ENCODE measurements at regions not wholly inside any gene's neighbourhood (a gene's known extent, or its start where the extent isn't known, plus 50 kb on each side); places are given as distances from the start of the nearest gene placed in this dataset.

DNA sequence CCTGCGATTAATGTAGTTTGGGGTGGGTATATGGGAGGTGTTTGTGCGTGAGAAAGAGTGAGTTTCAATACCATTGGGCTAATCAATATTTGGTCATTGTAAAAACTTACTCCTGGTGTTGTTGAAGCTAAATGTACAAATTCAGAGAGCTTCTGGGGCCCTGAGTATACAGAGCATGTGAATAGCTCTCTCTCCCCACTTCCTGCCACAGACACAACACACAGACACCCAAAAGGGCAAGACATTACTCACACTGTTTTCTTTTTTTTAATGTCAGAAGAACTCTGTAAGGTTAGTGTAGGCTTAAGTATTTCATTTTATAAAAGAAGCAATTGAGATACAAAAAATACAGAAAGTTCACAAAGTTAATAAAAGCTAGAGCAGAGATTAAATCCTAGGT is 151.3 kb upstream of the KCNIP4 start:
- no peak for DNase-seq

DNA sequence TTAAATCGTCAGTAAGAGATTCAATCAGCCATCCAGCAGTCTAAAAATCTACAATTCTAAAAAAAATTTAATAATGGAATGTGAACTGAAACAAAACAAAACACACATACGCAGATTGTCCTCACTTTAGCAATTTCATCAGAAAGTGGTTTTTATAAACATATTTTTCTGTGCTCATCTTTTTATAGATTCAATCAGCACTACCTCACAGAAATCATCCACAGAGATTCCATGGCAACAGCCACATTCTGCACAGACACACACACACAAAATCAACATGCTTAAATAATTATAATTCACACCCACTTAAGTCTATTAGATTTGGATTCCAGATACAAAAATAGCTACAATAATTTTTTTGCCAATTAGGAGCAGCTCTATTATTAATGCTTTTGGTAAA is 149.0 kb upstream of the KCNIP4 start:
- DNase-seq = no peak

DNA sequence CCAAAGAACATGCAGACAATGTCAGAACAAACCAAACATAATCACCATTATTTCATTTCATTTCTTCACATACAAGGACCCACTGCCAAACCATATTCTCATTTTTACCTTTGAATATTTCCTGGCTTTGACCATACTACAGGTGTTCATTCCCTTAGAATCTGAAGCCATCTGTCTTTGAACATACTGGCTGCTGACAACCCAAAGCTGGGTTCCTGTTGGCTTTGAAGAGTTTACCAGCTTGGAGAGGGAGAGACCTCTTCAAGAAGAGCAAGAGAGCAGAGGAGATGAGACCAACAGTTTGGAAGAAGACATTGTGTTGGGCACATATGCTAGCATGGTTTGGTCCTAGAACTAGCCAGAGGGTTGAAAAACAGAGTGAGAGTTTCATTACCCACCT is 145.6 kb upstream of the KCNIP4 start:
- DNase-seq = no peak

DNA sequence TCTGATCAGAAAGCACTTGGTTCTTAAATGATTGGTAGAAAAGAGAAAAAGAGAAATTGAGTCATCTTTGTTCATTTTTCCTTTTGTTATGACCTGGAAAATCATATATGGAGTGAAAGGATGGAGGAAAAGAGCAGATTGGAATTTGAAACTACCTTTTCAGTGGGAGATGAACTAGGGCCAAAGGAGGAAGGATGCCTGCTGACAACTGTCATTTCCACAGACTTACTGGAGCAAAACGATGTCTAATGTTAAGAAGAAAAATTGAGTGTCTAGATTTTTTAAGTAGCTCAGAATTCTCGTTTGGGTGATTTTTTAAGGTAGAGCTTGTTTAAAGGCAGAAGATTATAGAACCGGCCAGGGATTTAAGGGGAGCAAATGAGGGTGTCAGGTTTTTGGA is 144.6 kb upstream of the KCNIP4 start:
- DNase-seq = no peak

DNA sequence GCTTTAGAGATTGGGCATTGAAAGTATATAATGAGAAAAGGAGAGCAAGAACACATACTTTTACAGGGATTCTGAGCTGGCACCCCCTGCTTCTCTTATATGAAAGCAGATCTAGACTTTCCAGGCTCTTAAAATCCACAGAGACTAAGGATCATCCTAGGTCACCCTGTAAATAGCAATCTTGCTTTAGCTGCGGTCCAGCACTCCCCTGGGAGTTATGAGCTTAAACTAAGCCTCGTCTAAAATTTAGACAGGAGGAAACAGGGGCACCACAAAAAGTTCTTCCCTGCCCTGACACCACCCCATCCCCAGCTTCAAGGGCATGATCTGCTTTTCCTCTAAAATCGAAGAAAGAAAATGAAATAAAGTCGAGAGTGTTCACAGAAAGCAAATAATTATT is 143.3 kb upstream of the KCNIP4 start:
- DNase-seq = no peak

DNA sequence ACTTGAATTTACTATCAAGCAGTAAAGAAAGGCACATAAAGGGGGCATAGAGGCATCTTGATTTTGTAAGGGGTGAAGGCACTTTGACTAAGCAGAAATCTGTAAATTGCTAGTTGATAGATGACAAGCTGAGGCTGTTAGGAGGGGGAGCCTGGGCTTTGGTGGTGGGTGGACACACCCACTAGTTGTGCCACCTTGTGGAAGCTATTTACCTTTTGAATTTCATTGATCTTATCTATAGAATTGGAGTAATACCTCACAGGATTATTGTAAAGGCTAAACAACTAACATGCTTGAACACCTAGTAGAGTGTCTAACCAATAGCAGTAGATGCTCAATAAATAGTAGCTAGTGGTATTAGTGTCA is 142.8 kb upstream of the KCNIP4 start:
- no peak for DNase-seq

DNA sequence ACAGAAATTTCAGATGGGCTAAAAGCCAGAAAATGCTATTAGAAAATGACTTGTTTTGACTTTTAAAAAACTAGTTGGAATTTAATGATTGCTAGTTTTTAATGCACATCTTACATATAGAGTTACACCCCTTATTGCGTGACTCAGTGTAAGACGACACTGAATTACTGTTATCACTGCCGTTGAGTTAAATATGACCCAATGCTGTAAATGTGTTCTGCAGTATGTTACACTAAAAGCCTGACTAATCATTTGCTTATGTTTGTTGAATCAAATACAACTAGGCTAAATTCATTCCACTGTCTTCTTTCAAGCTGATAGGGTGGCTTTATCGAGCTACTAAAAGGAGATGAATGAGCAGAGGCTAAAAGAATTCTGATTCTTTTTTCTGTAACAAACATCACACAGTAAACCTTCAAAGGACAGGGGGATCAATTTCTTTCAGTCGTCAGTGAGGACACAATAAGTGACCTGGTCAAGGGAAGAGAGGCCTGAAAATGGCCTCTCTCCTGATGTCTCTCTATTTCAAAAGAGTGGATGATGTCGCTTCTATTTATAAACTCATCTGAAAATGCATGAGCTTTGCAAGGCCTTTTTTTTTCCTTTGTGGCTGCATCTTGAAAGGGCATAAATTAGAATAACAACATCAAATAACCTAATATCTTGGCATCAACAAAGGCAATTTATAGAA is 142.2 kb upstream of the KCNIP4 start:
- no peak for DNase-seq

DNA sequence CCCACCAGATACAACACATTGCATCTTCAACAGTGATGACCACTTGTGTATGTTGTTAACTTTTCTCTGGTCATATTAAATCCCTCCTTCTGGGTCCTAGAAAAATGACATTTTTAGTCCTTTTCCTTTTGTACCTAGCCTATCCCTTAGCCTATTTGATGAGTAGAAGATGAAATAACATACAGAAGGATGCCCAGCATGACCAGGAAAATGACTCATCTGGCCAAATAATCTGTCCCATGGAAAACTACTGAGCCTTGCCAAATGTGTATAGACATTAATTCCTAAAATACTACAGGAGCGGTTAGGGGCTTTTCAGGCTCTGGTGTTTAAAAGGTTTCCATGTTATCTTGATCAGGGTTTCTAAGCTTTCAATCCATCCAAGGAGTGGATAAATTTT is 129.0 kb upstream of the KCNIP4 start:
- no peak for DNase-seq

DNA sequence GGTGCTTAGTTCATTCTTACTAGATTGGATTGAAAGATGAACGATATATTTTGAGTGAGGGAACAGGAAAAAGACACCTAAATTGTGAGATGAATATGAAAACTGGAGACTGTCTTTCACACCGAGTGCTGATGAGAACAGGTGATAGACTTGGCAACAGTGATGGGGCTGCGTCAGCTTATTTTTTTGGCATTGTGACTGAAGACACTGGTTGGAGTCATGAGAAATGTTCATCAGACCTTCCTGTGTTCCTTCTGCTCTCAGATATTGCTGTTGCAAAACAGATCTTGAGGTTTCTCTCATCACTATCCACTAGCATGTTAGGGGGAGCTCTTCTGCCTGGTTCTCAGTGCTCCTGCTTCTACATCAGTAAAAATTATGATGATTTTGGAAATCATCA is 124.2 kb upstream of the KCNIP4 start:
- no peak for DNase-seq

DNA sequence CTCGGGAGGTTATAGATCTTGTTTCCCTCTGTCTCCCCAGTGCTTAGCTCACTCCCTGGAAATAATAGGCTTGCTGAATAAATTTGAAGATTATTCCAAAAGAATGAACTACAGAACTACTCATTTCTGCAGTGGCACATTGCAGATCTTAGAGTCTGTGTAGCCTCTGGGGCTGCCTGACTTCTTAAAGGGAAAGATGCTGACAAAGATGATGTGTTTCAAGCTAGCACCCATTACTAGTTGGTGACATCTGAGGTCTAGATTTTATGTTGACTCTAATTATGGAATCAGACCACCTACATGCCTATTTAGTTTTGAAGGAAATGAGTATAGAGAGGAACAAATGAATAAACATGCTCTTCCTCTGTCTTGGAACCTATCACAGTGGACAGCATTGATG is 123.7 kb upstream of the KCNIP4 start:
- DNase-seq = no peak

DNA sequence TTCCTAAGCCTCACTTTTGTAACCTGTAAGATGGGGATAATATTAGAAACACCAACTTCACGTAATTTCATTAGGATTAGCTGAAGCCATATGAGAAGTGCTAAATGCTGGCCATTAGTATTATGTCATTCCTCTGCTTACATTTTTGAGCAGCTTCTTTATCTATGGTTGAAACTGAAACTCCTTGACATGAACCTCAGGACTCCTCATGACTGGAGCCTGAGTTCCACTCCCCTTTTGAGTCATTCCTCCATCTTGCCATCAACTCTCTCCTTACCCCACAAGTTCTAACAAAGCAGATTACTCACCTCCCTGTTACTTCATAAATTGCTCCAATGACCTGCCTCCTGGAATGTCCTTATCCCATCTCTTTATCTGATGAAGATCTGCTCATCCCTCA is 123.2 kb upstream of the KCNIP4 start:
- DNase-seq = no peak

DNA sequence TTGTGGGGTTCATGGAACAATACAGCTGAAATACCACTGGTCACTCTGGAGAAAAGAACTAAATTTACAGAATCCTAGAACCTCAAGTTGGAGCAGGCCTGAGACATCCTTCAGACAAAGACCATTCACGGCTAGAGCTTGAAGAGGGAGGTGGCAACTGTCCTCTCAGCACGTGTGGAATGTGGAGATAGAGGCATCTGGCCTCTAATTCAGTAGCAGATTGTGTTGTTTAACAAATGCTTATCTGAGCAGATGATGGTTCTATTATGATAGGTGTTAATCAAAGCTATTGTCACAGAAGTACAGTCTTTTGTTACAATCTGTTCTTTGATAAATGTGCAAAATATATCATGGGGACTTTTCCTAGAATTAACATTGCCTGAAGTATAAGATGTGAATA is 121.7 kb upstream of the KCNIP4 start:
- DNase-seq = no peak

DNA sequence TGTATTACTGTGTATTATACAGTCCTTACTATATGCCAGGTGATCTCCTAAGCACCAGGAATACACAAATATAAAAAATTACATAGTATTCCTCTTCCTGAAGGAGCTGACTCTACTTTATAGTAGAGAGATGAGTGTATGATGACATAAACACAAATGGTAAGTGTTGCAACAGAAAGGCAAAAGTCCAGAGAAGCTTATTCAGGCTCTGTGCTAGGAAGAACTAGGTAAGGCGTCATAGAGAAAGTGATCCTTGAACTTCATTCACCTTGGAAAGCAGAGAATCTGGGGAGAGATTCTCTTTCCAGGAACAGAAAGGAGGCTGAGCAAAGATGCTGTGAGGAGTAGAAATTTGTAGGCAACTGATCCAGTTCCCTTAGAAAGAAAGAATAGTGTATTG is 115.0 kb upstream of the KCNIP4 start:
- no peak for DNase-seq

DNA sequence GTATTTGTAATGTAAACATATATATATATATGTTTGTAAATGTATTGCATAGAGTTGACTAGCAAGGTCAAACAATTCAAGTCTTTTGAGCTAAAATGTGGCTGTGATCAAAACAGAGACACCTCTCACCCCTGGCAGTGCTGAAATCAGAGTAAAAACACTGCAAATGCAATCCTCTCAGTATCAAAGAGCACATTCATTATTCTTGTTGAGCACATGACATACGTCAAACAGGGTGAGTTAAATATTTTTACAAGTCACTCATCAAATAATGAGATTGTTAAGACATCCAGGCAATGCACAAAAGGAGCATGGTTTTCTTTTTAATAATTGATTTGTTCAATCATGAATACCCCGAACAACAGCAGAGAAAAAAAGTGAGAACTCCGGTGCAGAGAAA is 114.1 kb upstream of the KCNIP4 start:
- no peak for DNase-seq

DNA sequence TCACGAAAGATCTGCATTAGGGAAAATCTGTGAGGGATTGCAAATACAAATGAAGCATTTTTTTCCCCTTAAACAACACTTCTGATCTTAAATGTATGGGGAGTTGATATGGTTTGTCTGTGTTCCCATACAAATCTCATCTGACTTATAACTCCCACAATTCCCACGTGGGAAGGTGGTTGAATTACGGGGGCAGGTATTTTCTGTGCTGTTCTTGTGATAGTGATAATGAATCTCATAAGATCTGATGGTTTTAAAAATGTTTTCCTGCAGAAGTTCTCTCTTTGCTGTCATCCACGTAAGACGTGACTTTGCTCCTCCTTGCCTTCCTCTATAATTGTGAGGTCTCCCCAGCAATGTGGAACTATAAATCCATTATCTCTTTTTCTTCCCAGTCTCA is 107.4 kb upstream of the KCNIP4 start:
- no peak for DNase-seq

DNA sequence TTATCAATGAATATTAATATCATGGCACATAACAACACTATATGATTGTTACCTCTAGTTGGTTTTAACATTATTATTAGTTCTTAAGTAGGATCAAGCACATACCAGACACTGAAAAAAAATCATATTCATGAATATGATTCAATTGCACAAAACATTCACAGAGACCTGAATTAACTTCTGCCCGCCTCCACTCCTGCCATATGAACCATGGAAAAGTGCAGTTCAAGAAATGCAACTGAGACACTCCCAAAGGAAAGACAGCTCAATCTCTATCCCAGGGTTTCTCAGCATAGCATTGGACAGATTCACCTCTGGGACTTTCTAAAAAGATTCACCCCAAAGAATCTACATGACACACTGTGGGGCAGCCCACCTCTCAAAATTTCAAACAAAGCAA is 103.5 kb upstream of the KCNIP4 start:
- no peak for DNase-seq

DNA sequence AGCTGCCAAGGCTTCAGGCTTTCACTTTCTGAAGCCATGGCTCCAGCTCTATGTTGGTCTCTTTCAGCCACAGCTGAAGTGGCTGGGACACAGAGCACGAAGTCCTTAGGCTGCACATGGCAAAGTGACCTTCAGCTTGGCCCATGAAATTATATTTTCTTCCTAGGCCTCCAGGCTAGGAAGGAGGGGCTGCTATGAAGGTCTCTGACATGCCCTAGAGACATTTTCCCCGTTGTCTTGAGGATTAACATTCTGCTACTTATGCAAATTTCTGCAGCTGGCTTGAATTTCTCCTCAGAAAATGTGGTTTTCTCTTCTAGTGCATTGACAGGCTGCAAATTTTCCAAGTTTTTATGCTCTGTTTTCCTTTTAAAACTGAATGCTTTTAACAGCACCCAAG is 99.8 kb upstream of the KCNIP4 start:
- DNase-seq = no peak

DNA sequence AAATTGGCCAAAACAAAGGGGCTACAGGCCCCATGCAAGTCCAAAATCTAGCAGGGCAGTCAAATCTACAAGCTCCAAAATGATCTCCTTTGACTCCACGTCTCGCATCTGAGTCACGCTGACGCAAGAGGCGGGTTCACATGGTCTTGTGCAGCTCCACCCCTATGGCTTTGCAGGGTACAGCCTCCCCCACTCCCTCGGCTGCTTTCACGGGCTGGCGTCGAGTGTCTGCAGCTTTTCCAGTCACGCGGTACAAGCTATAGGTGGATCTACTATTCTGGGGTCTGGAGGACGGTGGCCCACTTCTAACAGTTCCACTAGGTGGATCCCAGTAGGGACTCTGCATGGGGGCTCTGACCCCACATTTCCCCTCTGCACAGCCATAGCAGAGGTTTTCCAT is 99.2 kb upstream of the KCNIP4 start:
- DNase-seq = no peak

DNA sequence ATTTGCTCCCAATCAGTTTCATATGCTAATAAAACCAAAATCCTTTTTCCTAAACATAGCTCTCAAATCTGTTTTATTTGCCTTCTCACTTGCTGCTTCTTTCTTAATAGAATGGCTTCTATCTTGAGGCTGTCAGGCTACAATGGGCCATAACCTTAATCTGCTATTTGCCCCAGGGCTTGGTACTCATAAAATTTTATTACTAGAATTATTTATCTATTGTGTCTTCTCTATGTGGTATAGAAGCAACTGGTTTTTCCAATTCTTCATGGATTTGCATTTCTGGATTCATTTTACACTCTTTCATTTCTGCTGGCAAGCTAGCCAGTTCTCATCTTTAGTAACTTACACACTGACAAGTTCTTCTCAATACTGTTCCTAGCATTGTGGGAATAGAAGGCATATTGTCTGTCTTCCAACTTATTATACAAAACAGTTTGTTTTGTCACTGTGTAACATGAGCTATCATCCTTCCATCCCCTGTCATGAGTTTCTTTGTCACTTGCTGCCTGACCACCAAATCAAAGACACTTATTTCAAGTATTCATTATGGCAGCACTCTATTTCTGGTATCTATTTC is 96.6 kb upstream of the KCNIP4 start:
- no peak for DNase-seq

DNA sequence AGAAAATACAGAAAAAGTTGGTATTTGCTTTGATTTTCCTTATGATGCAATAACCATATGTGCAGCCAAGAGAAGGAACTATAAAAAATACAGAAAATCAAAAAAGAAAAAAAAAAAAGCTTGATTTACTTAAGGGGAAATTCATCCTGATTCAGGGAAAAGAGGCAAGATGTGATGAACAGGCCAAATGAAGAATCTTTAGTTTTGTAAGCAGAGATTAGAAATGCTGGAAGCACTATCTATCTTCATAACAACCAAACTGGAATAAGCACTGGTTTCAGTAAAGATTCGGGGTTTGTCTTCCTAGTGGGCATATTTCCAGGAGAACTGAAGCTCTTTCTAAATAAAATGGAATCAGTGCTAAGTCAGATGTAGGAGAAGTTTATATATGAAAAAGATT is 82.9 kb upstream of the KCNIP4 start:
- no peak for DNase-seq

DNA sequence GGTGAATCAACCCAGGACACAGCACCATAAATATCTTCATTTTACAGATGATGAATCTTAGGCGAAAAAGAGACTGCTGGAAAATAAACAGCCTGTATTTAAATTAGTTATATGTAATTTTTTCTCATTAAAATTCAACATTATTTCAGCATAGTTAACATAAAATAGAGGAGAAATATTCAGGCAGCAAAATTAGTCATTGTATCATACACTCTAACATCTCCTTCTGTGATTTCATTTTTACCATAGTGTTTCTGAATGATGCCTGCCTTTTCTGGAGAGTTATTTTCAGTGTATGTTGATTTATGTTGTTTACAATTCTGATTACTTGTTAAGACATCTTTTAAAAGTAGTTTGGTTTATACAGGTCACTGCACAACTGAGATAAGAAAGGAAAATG is 82.3 kb upstream of the KCNIP4 start:
- DNase-seq = no peak

DNA sequence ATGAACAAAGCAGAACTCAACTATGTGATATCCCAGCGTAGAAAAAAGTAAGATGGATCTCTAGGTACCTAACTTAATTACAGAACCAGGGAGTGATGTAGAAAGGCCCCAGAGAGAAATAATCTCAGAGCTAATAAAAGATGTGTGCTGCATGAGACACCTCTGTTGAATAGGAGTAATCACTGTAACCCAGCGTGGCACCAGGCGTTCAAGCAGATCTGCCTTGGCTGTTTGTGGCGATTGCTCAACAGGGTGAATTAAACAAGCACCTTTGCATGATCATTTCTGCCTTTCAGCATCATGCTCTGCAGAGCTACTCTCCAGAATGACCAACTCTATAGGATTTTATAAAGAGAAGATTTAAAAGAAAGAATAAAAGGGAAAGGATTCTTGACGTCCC is 81.7 kb upstream of the KCNIP4 start:
- DNase-seq = no peak

DNA sequence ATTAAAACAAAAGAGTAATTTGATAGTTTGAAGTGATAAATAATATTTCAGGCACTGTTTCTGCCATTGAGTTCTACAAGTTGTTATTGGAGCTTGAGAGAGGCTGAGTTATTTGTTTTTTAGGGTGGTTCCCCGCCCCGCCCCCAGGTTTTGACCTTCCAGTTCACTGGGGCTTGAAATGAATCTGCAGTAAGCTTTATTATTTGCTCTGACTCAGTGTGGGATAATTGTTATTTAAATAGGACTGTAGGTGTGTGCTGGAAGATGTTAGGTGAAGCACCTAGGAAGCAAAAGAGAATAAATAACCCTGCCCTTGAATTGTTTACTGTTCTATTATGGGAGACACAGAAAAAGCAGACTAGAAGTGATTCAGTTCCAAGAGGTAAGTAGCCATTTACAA is 81.2 kb upstream of the KCNIP4 start:
- DNase-seq = no peak

DNA sequence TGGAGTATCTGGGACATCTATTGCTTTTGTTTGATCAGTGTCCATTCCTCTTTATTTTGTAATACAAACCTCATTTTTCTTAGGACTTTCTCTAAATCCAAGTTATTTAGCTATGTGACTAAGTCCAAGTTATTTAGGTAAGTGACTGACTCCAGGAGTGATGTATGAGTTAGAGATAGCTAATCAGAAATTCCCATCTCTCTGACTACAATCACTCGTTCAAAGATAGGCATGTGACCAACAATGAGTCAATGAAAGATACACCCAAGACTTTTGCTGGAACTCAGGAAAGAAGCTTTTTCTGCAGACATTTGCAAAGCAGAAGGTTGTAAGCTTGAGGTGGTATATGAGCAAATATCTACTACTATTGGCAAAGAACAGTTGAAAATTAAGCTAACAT is 72.5 kb upstream of the KCNIP4 start:
- no peak for DNase-seq

DNA sequence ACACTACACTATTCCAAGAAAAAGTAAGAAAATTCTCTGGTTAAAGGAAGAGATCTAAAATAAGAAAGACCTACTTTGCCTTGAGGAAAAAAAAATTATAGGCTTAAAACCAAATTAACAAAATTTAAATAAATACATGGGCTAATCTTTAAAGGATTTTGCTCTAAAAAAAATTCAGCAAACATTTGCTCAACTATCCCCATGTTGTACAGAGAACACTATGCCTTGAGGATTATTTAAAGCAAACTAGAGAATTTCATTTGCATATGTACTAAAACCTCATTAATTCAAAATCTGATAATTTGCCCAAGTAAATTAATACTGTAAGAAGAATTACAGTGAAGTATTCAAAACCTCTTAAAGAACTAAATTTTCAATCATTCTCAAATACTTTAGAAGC is 71.6 kb upstream of the KCNIP4 start:
- no peak for DNase-seq
